Prostate gland (tissue), 2 donors: ENCODE measurements at regions not wholly inside any gene's neighbourhood (a gene's known extent, or its start where the extent isn't known, plus 50 kb on each side); places are given as distances from the start of the nearest gene placed in this dataset.

Experiments
- DNase-seq: peaks from one replicate; pipeline ENCODE4 v3.0.0-alpha.2; 2019; ENCODE audit warnings: low spot score
- H3K27ac ChIP-seq, 2 donors: fragments of 200-600 bp; sonication (generic); 2 replicates each; pipeline ENCODE4 v1.5.1; 2017 to 2019
- H3K27me3 ChIP-seq: fragments of 200-600 bp; sonication (generic); replicated peaks from 2 replicates; pipeline ENCODE4 v1.5.1; 2019; ENCODE audit not compliant: insufficient read depth
- H3K36me3 ChIP-seq, 2 donors: fragments of 200-600 bp; sonication (generic); 1 replicate in 1 of 2; 2 replicates in 1 of 2; pipeline versions ENCODE4 v1.5.1 to v1.8.1; 2017 to 2019
- H3K4me1 ChIP-seq: fragments of 200-600 bp; sonication (generic); replicated peaks from 2 replicates; pipeline ENCODE4 v1.5.1; 2019
- H3K4me3 ChIP-seq, 2 donors: fragments of 200-600 bp; sonication (generic); 2 replicates each; pipeline ENCODE4 v1.5.1; 2017 to 2019
- H3K9me3 ChIP-seq: fragments of 200-600 bp; sonication (generic); 2 replicates; pipeline ENCODE4 v1.5.1; 2017
- POLR2A ChIP-seq: fragments of 450-650 bp; IDR thresholded peaks from one replicate; pipeline ENCODE4 v1.6.1; 2016; ENCODE audit warnings: antibody characterized with exemption, mild to moderate bottlenecking
- POLR2AphosphoS5 ChIP-seq: sonication (generic); formaldehyde crosslinking; IDR thresholded peaks from one replicate; pipeline ENCODE4 v1.6.1; 2017; ENCODE audit warnings: antibody characterized with exemption
- WGBS: methylation state at CpG from one replicate; pipeline ENCODE4 v1.1.5; 2018; 5-methylcytosine and 5-hydroxymethylcytosine counted together
- intact Hi-C: fragments of 100-400 bp; cut with DNase I; formaldehyde crosslinking; loops from one replicate; pipeline ENCODE4 v1.14.2; 2022
- TF ChIP-seq, protein P1 (sequence below), 4 experiments: fragments of 200-600 bp in 2 of 4; fragments of 450-650 bp in 2 of 4; sonication (generic) in 2 of 4; IDR thresholded peaks; 1 replicate in 3 of 4; 2 replicates in 1 of 4; pipeline ENCODE4 v1.5.1; 2016 to 2019; ENCODE audit warnings: antibody characterized with exemption in 4 of 4, mild to moderate bottlenecking in 2 of 4, moderate library complexity in 2 of 4

DNA sequence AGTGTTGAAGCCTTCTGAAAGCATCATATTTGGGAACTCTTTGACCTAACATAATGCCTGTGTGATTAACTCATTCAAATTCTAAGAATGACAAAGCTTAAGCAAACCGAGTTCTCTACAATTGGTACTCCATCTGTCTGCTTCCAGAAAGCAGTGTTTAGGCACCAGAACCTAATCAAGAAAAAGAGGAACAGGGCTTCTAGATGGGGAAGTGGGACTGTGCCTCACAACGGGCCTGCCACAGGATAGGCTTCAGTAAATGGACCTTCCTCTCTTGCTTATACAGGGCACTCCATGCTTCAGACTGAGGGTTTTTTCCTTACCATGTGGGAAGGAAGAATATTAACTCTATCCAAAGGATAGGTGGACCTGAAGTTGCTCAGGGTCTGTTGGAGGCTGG, 808.1 kb downstream of the XPNPEP1 start:
- Histone ChIP-seq H3K4me3 (no peak overlapping the region), H3K27me3 (no peaks in the 10 kb centered on the region), H3K4me1 (no peaks in the 10 kb centered on the region), H3K27ac (no peak overlapping the region), H3K36me3 (no peaks in the 10 kb centered on the region), H3K9me3 (no peaks in the 10 kb centered on the region)
- 91% methylated on average over 2 of the region's 2 CpGs for WGBS
- intact Hi-C loops, result no loop called here
- TF ChIP-seq, protein P1, sequence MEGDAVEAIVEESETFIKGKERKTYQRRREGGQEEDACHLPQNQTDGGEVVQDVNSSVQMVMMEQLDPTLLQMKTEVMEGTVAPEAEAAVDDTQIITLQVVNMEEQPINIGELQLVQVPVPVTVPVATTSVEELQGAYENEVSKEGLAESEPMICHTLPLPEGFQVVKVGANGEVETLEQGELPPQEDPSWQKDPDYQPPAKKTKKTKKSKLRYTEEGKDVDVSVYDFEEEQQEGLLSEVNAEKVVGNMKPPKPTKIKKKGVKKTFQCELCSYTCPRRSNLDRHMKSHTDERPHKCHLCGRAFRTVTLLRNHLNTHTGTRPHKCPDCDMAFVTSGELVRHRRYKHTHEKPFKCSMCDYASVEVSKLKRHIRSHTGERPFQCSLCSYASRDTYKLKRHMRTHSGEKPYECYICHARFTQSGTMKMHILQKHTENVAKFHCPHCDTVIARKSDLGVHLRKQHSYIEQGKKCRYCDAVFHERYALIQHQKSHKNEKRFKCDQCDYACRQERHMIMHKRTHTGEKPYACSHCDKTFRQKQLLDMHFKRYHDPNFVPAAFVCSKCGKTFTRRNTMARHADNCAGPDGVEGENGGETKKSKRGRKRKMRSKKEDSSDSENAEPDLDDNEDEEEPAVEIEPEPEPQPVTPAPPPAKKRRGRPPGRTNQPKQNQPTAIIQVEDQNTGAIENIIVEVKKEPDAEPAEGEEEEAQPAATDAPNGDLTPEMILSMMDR (IDR thresholded peaks at IDR 0.05), result no peak
- TF ChIP-seq POLR2AphosphoS5 (no peak), POLR2A (no peak)
- no peak for DNase-seq

DNA sequence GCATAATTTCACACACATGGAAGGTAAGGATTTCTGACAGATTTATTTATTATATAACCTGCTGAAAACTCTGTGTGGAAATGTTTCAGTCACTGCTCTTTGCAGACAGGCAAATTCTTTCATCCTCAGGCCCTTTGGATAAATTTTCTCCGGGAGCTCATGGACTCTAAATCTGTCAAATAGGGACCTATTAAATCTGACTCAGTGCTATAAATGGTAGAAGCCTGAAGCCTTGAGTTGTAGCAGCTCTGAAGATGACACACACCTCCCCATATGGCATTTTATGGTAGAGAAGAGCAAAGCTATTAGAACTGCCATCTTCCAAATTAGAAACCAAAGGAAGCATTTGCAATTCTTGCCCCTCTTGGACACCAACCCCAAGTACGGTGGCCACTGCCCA, 808.7 kb downstream of the XPNPEP1 start:
- no peaks in the 10 kb centered on the region for H3K27me3 ChIP-seq
- H3K9me3 ChIP-seq, result no peaks in the 10 kb centered on the region
- intact Hi-C loops, result no loop called here
- H3K4me1 ChIP-seq, result no peaks in the 10 kb centered on the region
- TF ChIP-seq, protein P1 (IDR thresholded peaks at IDR 0.05), result no peak
- TF ChIP-seq POLR2A, result no peak
- TF ChIP-seq POLR2AphosphoS5, result no peak
- no peak overlapping the region for H3K4me3 ChIP-seq
- WGBS, result 45% methylated on average over 2 of the region's 2 CpGs
- no peak overlapping the region for H3K27ac ChIP-seq
- no peaks in the 10 kb centered on the region for H3K36me3 ChIP-seq
- DNase-seq, result no peak

DNA sequence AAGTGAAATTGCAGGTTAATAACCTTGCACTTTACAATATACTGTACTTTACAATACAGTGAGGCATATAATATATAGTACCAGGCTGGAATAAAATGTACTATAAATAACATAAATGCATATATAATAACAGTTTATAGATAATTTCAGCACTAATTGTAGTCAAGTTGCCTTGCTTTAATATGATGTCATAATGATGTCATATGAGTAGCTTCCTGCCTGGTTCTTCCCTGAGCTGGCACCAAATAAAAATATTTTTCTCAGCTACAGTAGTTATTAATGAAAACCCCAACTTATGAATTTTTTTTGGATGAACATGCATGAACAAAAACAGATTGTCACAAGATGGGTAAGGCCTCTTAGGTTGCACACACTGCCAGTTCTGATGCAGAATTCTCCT, 816.7 kb downstream of the XPNPEP1 start:
- Histone ChIP-seq H3K4me1 (no peaks in the 10 kb centered on the region), H3K4me3 (no peak overlapping the region), H3K9me3 (no peaks in the 10 kb centered on the region), H3K27ac (no peak overlapping the region), H3K36me3 (no peaks in the 10 kb centered on the region), H3K27me3 (no peaks in the 10 kb centered on the region)
- TF ChIP-seq, protein P1 (IDR thresholded peaks at IDR 0.05), result no peak
- TF ChIP-seq POLR2AphosphoS5, result no peak
- TF ChIP-seq POLR2A, result no peak
- DNase-seq, result no peak
- intact Hi-C loops, result no loop called here

DNA sequence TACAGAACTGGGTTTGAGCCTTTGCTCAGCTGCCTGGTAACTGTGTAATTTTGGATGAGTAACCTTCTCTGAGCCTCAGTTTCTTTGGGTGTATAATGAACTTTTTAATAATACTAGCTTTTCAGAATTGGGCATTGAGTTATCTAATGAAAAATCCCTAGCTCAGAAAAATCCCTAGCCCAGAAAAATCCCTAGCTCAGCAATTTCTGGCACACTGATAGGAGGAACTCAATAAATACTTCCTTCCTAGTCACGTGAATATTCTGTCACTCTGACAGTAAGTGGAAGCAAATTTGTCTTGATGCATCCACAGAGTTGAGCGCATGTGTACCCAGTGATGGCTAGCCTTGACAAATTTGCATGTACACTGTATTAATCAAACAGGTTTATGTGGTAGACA, 817.6 kb downstream of the XPNPEP1 start:
- no peak overlapping the region for H3K4me3 ChIP-seq
- no peaks in the 10 kb centered on the region for H3K9me3 ChIP-seq
- WGBS, result 65% methylated on average over 2 of the region's 2 CpGs
- no peak for DNase-seq
- TF ChIP-seq POLR2A, result no peak
- TF ChIP-seq, protein P1 (IDR thresholded peaks at IDR 0.05), result no peak
- TF ChIP-seq POLR2AphosphoS5, result no peak
- intact Hi-C loops, result no loop called here
- no peak overlapping the region for H3K27ac ChIP-seq
- no peaks in the 10 kb centered on the region for H3K36me3 ChIP-seq
- H3K4me1 ChIP-seq, result no peaks in the 10 kb centered on the region
- H3K27me3 ChIP-seq, result no peaks in the 10 kb centered on the region

DNA sequence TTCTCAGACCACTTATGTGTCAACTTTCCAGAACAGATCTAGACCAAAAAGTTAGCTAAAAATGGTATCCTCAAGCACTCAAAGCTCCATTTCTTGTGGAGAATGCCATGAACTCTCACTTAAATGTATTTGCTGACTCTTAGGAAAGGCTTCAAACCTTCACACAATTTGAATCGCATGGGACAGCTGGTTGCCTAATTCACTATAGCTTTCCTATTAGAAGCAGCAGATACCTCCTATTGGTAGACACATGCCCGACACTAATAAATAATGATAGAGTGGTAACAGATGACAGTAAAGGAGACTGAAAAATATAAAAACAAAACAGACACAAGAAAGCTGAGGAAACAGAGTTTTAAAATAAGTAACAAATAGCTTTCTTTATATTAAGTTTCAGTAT, 818.5 kb downstream of the XPNPEP1 start:
- 96% methylated on average over 2 of the region's 2 CpGs for WGBS
- no peak overlapping the region for H3K27ac ChIP-seq
- H3K9me3 ChIP-seq, result no peaks in the 10 kb centered on the region
- TF ChIP-seq POLR2AphosphoS5, result no peak
- no peak for TF ChIP-seq POLR2A
- TF ChIP-seq, protein P1 (IDR thresholded peaks at IDR 0.05), result no peak
- DNase-seq, result no peak
- H3K27me3 ChIP-seq, result no peaks in the 10 kb centered on the region
- no peaks in the 10 kb centered on the region for H3K36me3 ChIP-seq
- H3K4me1 ChIP-seq, result no peaks in the 10 kb centered on the region
- no peak overlapping the region for H3K4me3 ChIP-seq
- intact Hi-C loops, result no loop called here
